ENCODE measurements at regions not wholly inside any gene's neighbourhood (a gene's known extent, or its start where the extent isn't known, plus 50 kb on each side); places are given as distances from the start of the nearest gene placed in this dataset.

DNA sequence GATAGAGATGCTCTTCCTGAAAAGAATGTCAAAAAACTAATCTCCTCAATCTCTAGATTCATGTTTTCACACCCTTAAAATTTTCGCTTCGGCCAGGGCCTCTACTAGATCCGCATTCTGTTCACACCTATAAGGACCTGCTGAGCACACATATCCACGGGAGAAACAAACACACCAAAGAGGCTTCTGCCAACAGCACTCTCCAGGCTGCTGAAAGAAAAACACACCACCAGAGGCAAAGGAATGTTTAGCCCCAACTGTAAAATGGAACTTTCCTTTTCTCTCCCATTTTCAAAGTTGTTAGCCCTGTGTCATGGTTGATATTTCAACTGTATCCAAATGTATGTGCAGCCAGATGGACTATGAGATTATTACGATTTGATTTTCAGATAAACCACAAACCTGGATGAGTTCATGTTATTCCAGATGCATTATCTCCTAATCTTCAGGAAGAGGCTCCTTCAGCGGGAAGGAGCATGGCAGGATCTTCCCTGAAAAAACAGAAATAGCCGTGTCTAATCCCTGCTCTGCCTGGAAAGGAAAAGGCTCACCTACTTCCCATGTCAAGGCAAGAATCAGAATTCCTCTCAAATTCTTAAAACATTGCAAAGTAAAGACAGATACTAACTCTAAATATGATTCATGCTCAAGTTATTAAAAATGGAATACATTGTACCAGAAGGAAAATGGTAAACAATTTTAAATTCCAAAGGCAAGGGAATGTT, 442.7 kb upstream of the NR2F2 start:
- TF ChIP-seq, protein P1, sequence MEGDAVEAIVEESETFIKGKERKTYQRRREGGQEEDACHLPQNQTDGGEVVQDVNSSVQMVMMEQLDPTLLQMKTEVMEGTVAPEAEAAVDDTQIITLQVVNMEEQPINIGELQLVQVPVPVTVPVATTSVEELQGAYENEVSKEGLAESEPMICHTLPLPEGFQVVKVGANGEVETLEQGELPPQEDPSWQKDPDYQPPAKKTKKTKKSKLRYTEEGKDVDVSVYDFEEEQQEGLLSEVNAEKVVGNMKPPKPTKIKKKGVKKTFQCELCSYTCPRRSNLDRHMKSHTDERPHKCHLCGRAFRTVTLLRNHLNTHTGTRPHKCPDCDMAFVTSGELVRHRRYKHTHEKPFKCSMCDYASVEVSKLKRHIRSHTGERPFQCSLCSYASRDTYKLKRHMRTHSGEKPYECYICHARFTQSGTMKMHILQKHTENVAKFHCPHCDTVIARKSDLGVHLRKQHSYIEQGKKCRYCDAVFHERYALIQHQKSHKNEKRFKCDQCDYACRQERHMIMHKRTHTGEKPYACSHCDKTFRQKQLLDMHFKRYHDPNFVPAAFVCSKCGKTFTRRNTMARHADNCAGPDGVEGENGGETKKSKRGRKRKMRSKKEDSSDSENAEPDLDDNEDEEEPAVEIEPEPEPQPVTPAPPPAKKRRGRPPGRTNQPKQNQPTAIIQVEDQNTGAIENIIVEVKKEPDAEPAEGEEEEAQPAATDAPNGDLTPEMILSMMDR (IDR thresholded peaks at IDR 0.05; ENCODE audit: borderline replicate concordance, extremely low read depth, low read length, poor library complexity, severe bottlenecking) = no peak
- no peak for TF ChIP-seq EZH2 (IDR thresholded peaks at IDR 0.05; ENCODE audit: borderline replicate concordance, low read depth, low read length, severe bottlenecking)
- no peak for ATAC-seq (ENCODE audit: insufficient read depth, low read depth)
- no peaks in the 10 kb centered on the region for H4K20me1 ChIP-seq (ENCODE audit: insufficient read depth, low read length)
- H3K36me3 ChIP-seq (ENCODE audit: insufficient read depth, low read length) = no peaks in the 10 kb centered on the region
- H3K4me3 ChIP-seq (ENCODE audit: low read depth in 1 of 2, low read length in 2 of 2) = no peak overlapping the region
- no peaks in the 10 kb centered on the region for H3K4me1 ChIP-seq (ENCODE audit: insufficient read depth, low read length)
- H3K9ac ChIP-seq (ENCODE audit: low read depth, low read length) = no peak overlapping the region
- no peaks in the 10 kb centered on the region for H3K9me3 ChIP-seq (ENCODE audit: insufficient read depth, low read length, severe bottlenecking)
- H3K4me2 ChIP-seq (ENCODE audit: insufficient read depth, low read length) = no peak overlapping the region
- no peaks in the 10 kb centered on the region for H3K27me3 ChIP-seq (ENCODE audit: insufficient read depth, low read length, poor library complexity)
- H3K79me2 ChIP-seq (ENCODE audit: insufficient read depth, low read length) = no peaks in the 10 kb centered on the region
- no peak for DNase-seq
- H2AFZ ChIP-seq (ENCODE audit: low read depth, low read length) = no peak overlapping the region
- H3K27ac ChIP-seq (ENCODE audit: low read length) = no peak overlapping the region

- H3K79me2 ChIP-seq (ENCODE audit: insufficient read depth, low read length) = no peaks in the 10 kb centered on the region
- no peak overlapping the region for H2AFZ ChIP-seq (ENCODE audit: low read depth, low read length)
- H3K4me2 ChIP-seq (ENCODE audit: insufficient read depth, low read length) = no peak overlapping the region
- ATAC-seq (ENCODE audit: insufficient read depth, low read depth) = no peak
- TF ChIP-seq, protein P1 (IDR thresholded peaks at IDR 0.05; ENCODE audit: borderline replicate concordance, extremely low read depth, low read length, poor library complexity, severe bottlenecking) = no peak
- no peak for TF ChIP-seq EZH2 (IDR thresholded peaks at IDR 0.05; ENCODE audit: borderline replicate concordance, low read depth, low read length, severe bottlenecking)
- H3K27me3 ChIP-seq (ENCODE audit: insufficient read depth, low read length, poor library complexity) = no peaks in the 10 kb centered on the region
- no peak overlapping the region for H3K4me3 ChIP-seq (ENCODE audit: low read depth in 1 of 2, low read length in 2 of 2)
- no peaks in the 10 kb centered on the region for H3K36me3 ChIP-seq (ENCODE audit: insufficient read depth, low read length)
- H3K9me3 ChIP-seq (ENCODE audit: insufficient read depth, low read length, severe bottlenecking) = no peaks in the 10 kb centered on the region
- no peak for DNase-seq
- no peaks in the 10 kb centered on the region for H4K20me1 ChIP-seq (ENCODE audit: insufficient read depth, low read length)
- no peak overlapping the region for H3K27ac ChIP-seq (ENCODE audit: low read length)
- no peak overlapping the region for H3K9ac ChIP-seq (ENCODE audit: low read depth, low read length)
- H3K4me1 ChIP-seq (ENCODE audit: insufficient read depth, low read length) = no peaks in the 10 kb centered on the region
Observed at GRCh38 chr15:95888762-95889161, 441.7 kb upstream of the NR2F2 start.

DNA sequence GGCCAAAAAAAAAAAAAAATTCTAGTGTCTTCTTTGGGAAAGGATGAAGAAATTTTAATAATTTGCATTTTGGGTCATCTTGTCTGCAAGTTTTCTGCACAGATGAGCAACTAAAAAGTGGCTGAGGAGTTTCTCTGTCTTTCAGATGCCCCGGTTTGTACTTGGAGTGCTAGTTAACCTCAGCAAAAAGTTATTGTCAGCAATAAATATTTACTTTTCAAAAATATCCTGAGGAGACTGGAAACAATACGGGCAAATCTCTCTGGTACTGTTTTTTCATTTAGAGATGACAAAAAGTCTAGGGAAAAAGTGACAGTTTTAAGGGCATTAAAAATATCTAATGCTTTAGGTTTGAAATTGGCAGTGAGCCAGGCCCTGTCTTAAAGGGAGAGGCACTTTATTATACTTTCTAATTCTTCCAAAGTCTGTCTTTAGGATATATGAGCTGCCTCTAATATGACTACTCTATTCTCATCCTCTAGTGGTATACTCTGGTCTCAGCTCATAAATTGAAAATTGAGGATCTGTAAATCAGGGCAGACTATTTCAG, 436.0 kb upstream of the NR2F2 start:
- no peaks in the 10 kb centered on the region for H3K9me3 ChIP-seq (ENCODE audit: insufficient read depth, low read length, severe bottlenecking)
- H3K4me3 ChIP-seq (ENCODE audit: low read depth in 1 of 2, low read length in 2 of 2) = no peak overlapping the region
- H3K4me1 ChIP-seq (ENCODE audit: insufficient read depth, low read length) = peaks cover 6% of the 10 kb centered on the region
- H3K79me2 ChIP-seq (ENCODE audit: insufficient read depth, low read length) = no peaks in the 10 kb centered on the region
- DNase-seq = no peak
- TF ChIP-seq, protein P1 (IDR thresholded peaks at IDR 0.05; ENCODE audit: borderline replicate concordance, extremely low read depth, low read length, poor library complexity, severe bottlenecking) = no peak
- TF ChIP-seq EZH2 (IDR thresholded peaks at IDR 0.05; ENCODE audit: borderline replicate concordance, low read depth, low read length, severe bottlenecking) = no peak
- no peak overlapping the region for H3K27ac ChIP-seq (ENCODE audit: low read length)
- ATAC-seq (ENCODE audit: insufficient read depth, low read depth) = no peak
- no peaks in the 10 kb centered on the region for H3K27me3 ChIP-seq (ENCODE audit: insufficient read depth, low read length, poor library complexity)
- H3K9ac ChIP-seq (ENCODE audit: low read depth, low read length) = no peak overlapping the region
- no peaks in the 10 kb centered on the region for H3K36me3 ChIP-seq (ENCODE audit: insufficient read depth, low read length)
- no peak overlapping the region for H3K4me2 ChIP-seq (ENCODE audit: insufficient read depth, low read length)
- H2AFZ ChIP-seq (ENCODE audit: low read depth, low read length) = no peak overlapping the region
- H4K20me1 ChIP-seq (ENCODE audit: insufficient read depth, low read length) = no peaks in the 10 kb centered on the region
